Panc1 (cell line): ENCODE measurements at regions not wholly inside any gene's neighbourhood (a gene's known extent, or its start where the extent isn't known, plus 50 kb on each side); places are given as distances from the start of the nearest gene placed in this dataset.

Experiments
- CTCF ChIP-seq: fragments of 450-650 bp; IDR thresholded peaks from 2 replicates; pipeline ENCODE4 v1.5.1; 2017; ENCODE audit warnings: mild to moderate bottlenecking
- POLR2AphosphoS5 ChIP-seq: IDR thresholded peaks from 2 replicates; pipeline ENCODE4 v1.6.1; 2012; ENCODE audit warnings: mild to moderate bottlenecking, low read depth, low read length, moderate library complexity
- REST ChIP-seq, 2 experiments: IDR thresholded peaks; 2 replicates each; pipeline ENCODE4 v1.6.1; 2011 to 2012; ENCODE audit warnings: low read depth in 2 of 2, control low read depth in 1 of 2, low read length in 1 of 2, mild to moderate bottlenecking in 1 of 2, moderate library complexity in 1 of 2; ENCODE audit not compliant: insufficient read depth in 1 of 2
- SIN3A ChIP-seq: IDR thresholded peaks from 2 replicates; pipeline ENCODE4 v1.6.1; 2012; ENCODE audit warnings: low read depth, mild to moderate bottlenecking, low read length, moderate library complexity, borderline replicate concordance; ENCODE audit not compliant: insufficient read depth

- TF ChIP-seq CTCF (no peak), POLR2AphosphoS5 (no peak), REST (IDR thresholded peaks at IDR 0.05; ENCODE audit: insufficient read depth in 1 of 2, low read depth in 2 of 2, low read length in 1 of 2) (no peak), SIN3A (no peak)
Measured at GRCh38 chr5:124332273-124332672, 414.2 kb downstream of the ZNF608 start.
